ENCODE measurements at regions not wholly inside any gene's neighbourhood (a gene's known extent, or its start where the extent isn't known, plus 50 kb on each side); places are given as distances from the start of the nearest gene placed in this dataset.

- DNase-seq (ENCODE audit: low read depth in 1 of 2, low spot score in 1 of 2) = no peak
Measured at GRCh38 chr5:115377468-115378217, 81.2 kb upstream of the CCDC112 start.

GRCh38 chr5:115375893-115376292, 79.4 kb upstream of the CCDC112 start:
- no peak for DNase-seq (ENCODE audit: low read depth in 1 of 2, low spot score in 1 of 2)

GRCh38 chr5:115374057-115374775, 77.8 kb upstream of the CCDC112 start:
- no peak for DNase-seq (ENCODE audit: low read depth in 1 of 2, low spot score in 1 of 2)

- no peak for DNase-seq (ENCODE audit: low read depth in 1 of 2, low spot score in 1 of 2)
Measured at GRCh38 chr5:115372146-115372545, 75.7 kb upstream of the CCDC112 start.

- DNase-seq (ENCODE audit: low read depth in 1 of 2, low spot score in 1 of 2) = no peak
Measured at GRCh38 chr5:115369430-115370144, 73.1 kb upstream of the CCDC112 start.

- no peak for DNase-seq (ENCODE audit: low read depth in 1 of 2, low spot score in 1 of 2)
Measured at GRCh38 chr5:115366223-115366622, 69.8 kb upstream of the CCDC112 start.

GRCh38 chr5:115363879-115364278, 67.4 kb upstream of the CCDC112 start:
- no peak for DNase-seq (ENCODE audit: low read depth in 1 of 2, low spot score in 1 of 2)

GRCh38 chr5:115360046-115360685, 63.7 kb upstream of the CCDC112 start:
- no peak for DNase-seq (ENCODE audit: low read depth in 1 of 2, low spot score in 1 of 2)

GRCh38 chr5:115355767-115356381, 59.4 kb upstream of the CCDC112 start:
- DNase-seq (ENCODE audit: low read depth in 1 of 2, low spot score in 1 of 2) = no peak

- no peak for DNase-seq (ENCODE audit: low read depth in 1 of 2, low spot score in 1 of 2)
Measured at GRCh38 chr5:115355095-115355494, 58.6 kb upstream of the CCDC112 start.

GRCh38 chr5:115354246-115354645, 57.8 kb upstream of the CCDC112 start:
- no peak for DNase-seq (ENCODE audit: low read depth in 1 of 2, low spot score in 1 of 2)

- DNase-seq (ENCODE audit: low read depth in 1 of 2, low spot score in 1 of 2) = no peak
Measured at GRCh38 chr5:115352571-115352970, 56.1 kb upstream of the CCDC112 start.

- DNase-seq (ENCODE audit: low read depth in 1 of 2, low spot score in 1 of 2) = no peak
Measured at GRCh38 chr5:115351356-115352195, 55.1 kb upstream of the CCDC112 start.

- no peak for DNase-seq (ENCODE audit: low read depth in 1 of 2, low spot score in 1 of 2)
Measured at GRCh38 chr5:115350894-115351293, 54.4 kb upstream of the CCDC112 start.

- DNase-seq (ENCODE audit: low read depth in 1 of 2, low spot score in 1 of 2) = no peak
Measured at GRCh38 chr5:115349001-115349817, 52.8 kb upstream of the CCDC112 start.

GRCh38 chr5:115348175-115348574, 51.7 kb upstream of the CCDC112 start:
- no peak for DNase-seq (ENCODE audit: low read depth in 1 of 2, low spot score in 1 of 2)
